Ectodermal cell (in vitro differentiated cells): ENCODE measurements at regions not wholly inside any gene's neighbourhood (a gene's known extent, or its start where the extent isn't known, plus 50 kb on each side); places are given as distances from the start of the nearest gene placed in this dataset.
"Not testable (repeated sequence)": the region's sequence is repeated elsewhere in the genome, so short reads cannot be mapped to it uniquely, and the experiment has no call there.

ENCODE experiments used
- H3K27ac ChIP-seq: 2 replicates; pipeline ENCODE4 v1.7.0; 2013; ENCODE audit warnings: mild to moderate bottlenecking, low read depth, low read length; ENCODE audit not compliant: insufficient read depth, poor library complexity, severe bottlenecking
- H3K27me3 ChIP-seq: 2 replicates; pipeline ENCODE4 v1.7.0; 2013; ENCODE audit warnings: mild to moderate bottlenecking, low read length; ENCODE audit not compliant: insufficient read depth, control insufficient read depth, poor library complexity, severe bottlenecking
- H3K36me3 ChIP-seq: one replicate; pipeline ENCODE4 v1.7.0; 2013; ENCODE audit warnings: low read length; ENCODE audit not compliant: control insufficient read depth, insufficient read depth
- H3K4me1 ChIP-seq: one replicate; pipeline ENCODE4 v1.7.0; 2013; ENCODE audit warnings: low read length; ENCODE audit not compliant: control insufficient read depth, insufficient read depth
- H3K4me3 ChIP-seq: 2 replicates; pipeline ENCODE4 v1.7.0; 2013; ENCODE audit warnings: low read depth, low read length, control low read depth; ENCODE audit not compliant: insufficient read depth
- H3K9me3 ChIP-seq: 2 replicates; pipeline ENCODE4 v1.7.0; 2013; ENCODE audit warnings: mild to moderate bottlenecking, low read length, moderate library complexity; ENCODE audit not compliant: control insufficient read depth
- WGBS, 2 experiments: methylation state at CpG; one replicate each; pipeline ENCODE4 v1.1.7; 2013; ENCODE audit warnings: missing lambda C conversion rate in 2 of 2; 5-methylcytosine and 5-hydroxymethylcytosine counted together

- Histone ChIP-seq H3K36me3 (no peaks in the 10 kb centered on the region), H3K9me3 (peaks cover 24% of the 10 kb centered on the region)
- WGBS, 2 experiments, result 77 to 78% methylated on average over 25 of the region's 25 CpGs
Measured at GRCh38 chr21:7916329-7917303, 2604.8 kb upstream of the TPTE start.

GRCh38 chr21:7917729-7918128 lies 2603.7 kb upstream of the TPTE start:
- Histone ChIP-seq H3K27ac (no peak overlapping the region), H3K27me3 (no peaks in the 10 kb centered on the region), H3K36me3 (no peaks in the 10 kb centered on the region), H3K9me3 (peaks cover 35% of the 10 kb centered on the region), H3K4me3 (no peak overlapping the region), H3K4me1 (no peaks in the 10 kb centered on the region)
- WGBS, 2 experiments, result 74% methylated on average over 14 of the region's 14 CpGs

More at GRCh38 chr21:7916329-7917303, 2604.8 kb upstream of the TPTE start:
- Histone ChIP-seq H3K27ac (no peak overlapping the region), H3K27me3 (no peaks in the 10 kb centered on the region), H3K4me3 (no peak overlapping the region), H3K4me1 (no peaks in the 10 kb centered on the region)

- not testable (repeated sequence) for H3K4me3 ChIP-seq, H3K4me1 ChIP-seq, H3K27me3 ChIP-seq, H3K36me3 ChIP-seq, H3K27ac ChIP-seq
- H3K9me3 ChIP-seq, result peaks cover 65% of the 10 kb centered on the region
- WGBS, 2 experiments, result 68 to 71% methylated on average over 16 of the region's 16 CpGs
Measured at GRCh38 chr21:7925918-7926582, 2595.3 kb upstream of the TPTE start.

GRCh38 chr21:7928528-7928927 lies 2592.9 kb upstream of the TPTE start:
- WGBS, 2 experiments, result 80 to 81% methylated on average over 12 of the region's 12 CpGs
- not testable (repeated sequence) for H3K36me3 ChIP-seq, H3K27me3 ChIP-seq, H3K4me3 ChIP-seq, H3K4me1 ChIP-seq, H3K27ac ChIP-seq
- H3K9me3 ChIP-seq, result peaks cover 58% of the 10 kb centered on the region

GRCh38 chr21:7929586-7929985 lies 2591.8 kb upstream of the TPTE start:
- WGBS, 2 experiments, result 76 to 78% methylated on average over 12 of the region's 12 CpGs
- H3K27ac ChIP-seq, result not testable (repeated sequence)
- peaks cover 53% of the 10 kb centered on the region for H3K9me3 ChIP-seq

GRCh38 chr21:7930445-7930844 lies 2590.9 kb upstream of the TPTE start:
- H3K9me3 ChIP-seq, result peaks cover 46% of the 10 kb centered on the region
- H3K27me3 ChIP-seq, H3K4me1 ChIP-seq, H3K27ac ChIP-seq, H3K4me3 ChIP-seq, H3K36me3 ChIP-seq: not testable (repeated sequence)
- WGBS, 2 experiments, result 68 to 71% methylated on average over 9 of the region's 9 CpGs

More at GRCh38 chr21:7929586-7929985, 2591.8 kb upstream of the TPTE start:
- H3K27me3 ChIP-seq, H3K4me1 ChIP-seq, H3K36me3 ChIP-seq, H3K4me3 ChIP-seq: not testable (repeated sequence)

- not testable (repeated sequence) for H3K36me3 ChIP-seq, H3K4me3 ChIP-seq, H3K4me1 ChIP-seq, H3K27ac ChIP-seq, H3K27me3 ChIP-seq
- H3K9me3 ChIP-seq, result peaks cover 46% of the 10 kb centered on the region
- WGBS, 2 experiments, result 81% methylated on average over 11 of the region's 11 CpGs
Measured at GRCh38 chr21:7932113-7932512, 2589.3 kb upstream of the TPTE start.

- WGBS, 2 experiments, result 76 to 77% methylated on average over 14 of the region's 14 CpGs
- H3K27ac ChIP-seq, H3K27me3 ChIP-seq, H3K36me3 ChIP-seq, H3K4me3 ChIP-seq, H3K4me1 ChIP-seq: not testable (repeated sequence)
- H3K9me3 ChIP-seq, result peaks cover 47% of the 10 kb centered on the region
Measured at GRCh38 chr21:7932834-7933233, 2588.5 kb upstream of the TPTE start.

DNA sequence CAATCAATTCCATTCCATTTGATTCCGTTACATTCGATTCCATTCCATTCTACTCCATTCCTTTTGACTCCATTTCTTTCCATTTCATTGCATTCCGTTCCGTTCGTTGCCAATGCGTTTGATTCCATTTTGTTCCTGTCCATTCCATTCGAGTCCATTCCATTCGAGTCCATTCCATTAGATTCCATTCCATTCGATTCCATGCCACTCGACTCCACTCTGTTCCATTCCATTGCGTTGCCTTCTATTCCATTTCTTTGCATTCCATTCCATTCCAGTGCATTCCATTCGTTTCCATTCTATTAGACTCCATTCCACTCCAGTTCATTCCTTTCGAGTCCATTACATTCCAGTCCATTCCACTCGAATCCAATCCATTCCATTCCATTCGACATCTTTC lies 2587.5 kb upstream of the TPTE start:
- WGBS, 2 experiments, result 79 to 81% methylated on average over 15 of the region's 15 CpGs
- H3K9me3 ChIP-seq, result peaks cover 55% of the 10 kb centered on the region
- H3K4me3 ChIP-seq, result no peak overlapping the region
- no peaks in the 10 kb centered on the region for H3K36me3 ChIP-seq
- no peak overlapping the region for H3K27ac ChIP-seq
- no peaks in the 10 kb centered on the region for H3K4me1 ChIP-seq
- H3K27me3 ChIP-seq, result no peaks in the 10 kb centered on the region

DNA sequence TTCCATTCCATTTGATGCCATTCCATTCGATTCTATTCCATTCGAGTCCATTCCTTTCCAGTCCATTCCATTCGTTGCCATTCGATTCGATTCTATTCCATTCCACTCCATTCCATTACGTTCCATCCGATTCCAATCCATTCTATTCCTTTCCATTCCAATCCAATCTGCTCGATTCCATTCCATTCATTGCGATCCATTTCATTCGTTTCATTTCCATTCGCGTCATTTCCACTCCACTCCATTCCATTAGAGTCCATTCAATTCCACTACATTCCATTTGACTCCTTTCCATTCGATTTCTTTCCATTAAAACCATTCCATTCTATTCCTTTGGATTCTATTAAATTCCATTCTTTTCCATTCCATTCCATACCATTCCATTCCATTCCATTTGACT lies 2584.1 kb upstream of the TPTE start:
- peaks cover 53% of the 10 kb centered on the region for H3K9me3 ChIP-seq
- WGBS, 2 experiments, result 83 to 85% methylated on average over 13 of the region's 13 CpGs
- not testable (repeated sequence) for H3K4me3 ChIP-seq

More for the DNA sequence above, 2584.1 kb upstream of the TPTE start:
- not testable (repeated sequence) for H3K36me3 ChIP-seq, H3K4me1 ChIP-seq, H3K27ac ChIP-seq, H3K27me3 ChIP-seq
